Kidney (tissue), 13 donors: ENCODE measurements at regions not wholly inside any gene's neighbourhood (a gene's known extent, or its start where the extent isn't known, plus 50 kb on each side); places are given as distances from the start of the nearest gene placed in this dataset.
A peak's percentile ranks its signal among the peaks of the same experiment; 100 is the strongest.

Experiments used
- DNase-seq, 5 donors: peaks; one replicate each; pipeline ENCODE4 v3.0.0-alpha.2; 2013 to 2020
- FAIRE-seq: peaks from 2 replicates; lab custom pipeline; 2012; peaks lifted over from hg19 to GRCh38; lab: Jason Lieb, UNC
- H3K27ac ChIP-seq, 2 donors: one replicate each; pipeline ENCODE4 v1.7.0; 2013; ENCODE audit warnings: low read depth in 2 of 2, low read length in 2 of 2, inconsistent platforms in 1 of 2
- H3K27me3 ChIP-seq: one replicate; pipeline ENCODE4 v1.7.1; 2013; ENCODE audit warnings: low read length, inconsistent platforms; ENCODE audit not compliant: control insufficient read depth, insufficient read depth
- H3K36me3 ChIP-seq, 3 donors: one replicate each; pipeline versions ENCODE4 v1.7.0 to v1.7.1; 2013; ENCODE audit warnings: low read length in 3 of 3, control low read depth in 1 of 3, inconsistent platforms in 1 of 3; ENCODE audit not compliant: insufficient read depth in 3 of 3, control insufficient read depth in 2 of 3
- H3K4me1 ChIP-seq, 3 donors: one replicate each; pipeline versions ENCODE4 v1.7.0 to v1.7.1; 2013; ENCODE audit warnings: low read length in 3 of 3, inconsistent platforms in 1 of 3, low read depth in 1 of 3; ENCODE audit not compliant: control insufficient read depth in 2 of 3, insufficient read depth in 2 of 3
- H3K4me3 ChIP-seq, 3 donors: one replicate each; pipeline versions ENCODE4 v1.7.0 to v1.8.1; 2013; ENCODE audit warnings: low read length in 3 of 3, control low read depth in 1 of 3, inconsistent platforms in 1 of 3
- H3K9ac ChIP-seq, 3 donors: one replicate each; pipeline versions ENCODE4 v1.7.0 to v1.7.1; 2013; ENCODE audit warnings: low read length in 3 of 3, control low read depth in 1 of 3, inconsistent platforms in 1 of 3
- H3K9me3 ChIP-seq, 3 donors: one replicate each; pipeline versions ENCODE4 v1.7.0 to v1.7.1; 2013; ENCODE audit warnings: low read length in 3 of 3, control low read depth in 1 of 3, inconsistent platforms in 1 of 3; ENCODE audit not compliant: control insufficient read depth in 2 of 3, insufficient read depth in 1 of 3
- intact Hi-C: fragments of 100-400 bp; cut with DNase I; formaldehyde crosslinking; loops from one replicate; pipeline ENCODE4 v1.11.1; 2022
- TF ChIP-seq, protein P1 (sequence below): IDR thresholded peaks from 3 replicates; pipeline ENCODE4 v1.5.1; 2012; ENCODE audit warnings: mild to moderate bottlenecking, moderate library complexity, borderline replicate concordance; ENCODE audit not compliant: insufficient read depth; ENCODE audit errors: extremely low read depth
- donor health status: control.
- donor health status: control.
- donor health status: control.
- donor health status: control.
- donor health status: control.
- donor health status: DM: yes; HTN: yes; CAD: no.
- donor health status: Normal renal cell carcinoma (clear cell type).

- intact Hi-C loops: no loop called here
Measured at GRCh38 chr2:53004413-53004812, 763.2 kb upstream of the CHAC2 start.

DNA sequence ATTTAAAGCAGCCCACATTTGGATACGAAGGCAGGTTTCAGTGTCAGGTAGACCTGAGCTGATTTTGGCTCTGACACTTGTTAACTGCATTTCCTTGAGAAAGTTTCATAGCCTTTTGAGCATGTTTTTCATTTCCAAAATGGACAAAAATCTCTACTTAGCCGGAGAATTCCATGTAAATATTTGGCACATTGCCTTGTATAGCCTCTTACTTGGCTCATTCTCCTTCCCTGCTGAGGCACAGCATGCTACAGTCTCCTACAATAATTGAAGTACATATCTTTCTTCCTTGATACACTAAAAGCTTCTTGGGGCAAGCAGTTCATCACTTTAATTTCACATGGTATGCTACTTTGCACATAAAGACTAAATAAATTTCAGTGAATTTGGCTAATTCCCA lies 772.2 kb upstream of the CHAC2 start:
- H3K9ac ChIP-seq: no peak overlapping the region
- DNase-seq (peak in 1 of 5 donors; percentile 5), FAIRE-seq (no peak)
- H3K27ac ChIP-seq: no peak overlapping the region
- no peaks in the 10 kb centered on the region for H3K4me1 ChIP-seq
- TF ChIP-seq, protein P1, sequence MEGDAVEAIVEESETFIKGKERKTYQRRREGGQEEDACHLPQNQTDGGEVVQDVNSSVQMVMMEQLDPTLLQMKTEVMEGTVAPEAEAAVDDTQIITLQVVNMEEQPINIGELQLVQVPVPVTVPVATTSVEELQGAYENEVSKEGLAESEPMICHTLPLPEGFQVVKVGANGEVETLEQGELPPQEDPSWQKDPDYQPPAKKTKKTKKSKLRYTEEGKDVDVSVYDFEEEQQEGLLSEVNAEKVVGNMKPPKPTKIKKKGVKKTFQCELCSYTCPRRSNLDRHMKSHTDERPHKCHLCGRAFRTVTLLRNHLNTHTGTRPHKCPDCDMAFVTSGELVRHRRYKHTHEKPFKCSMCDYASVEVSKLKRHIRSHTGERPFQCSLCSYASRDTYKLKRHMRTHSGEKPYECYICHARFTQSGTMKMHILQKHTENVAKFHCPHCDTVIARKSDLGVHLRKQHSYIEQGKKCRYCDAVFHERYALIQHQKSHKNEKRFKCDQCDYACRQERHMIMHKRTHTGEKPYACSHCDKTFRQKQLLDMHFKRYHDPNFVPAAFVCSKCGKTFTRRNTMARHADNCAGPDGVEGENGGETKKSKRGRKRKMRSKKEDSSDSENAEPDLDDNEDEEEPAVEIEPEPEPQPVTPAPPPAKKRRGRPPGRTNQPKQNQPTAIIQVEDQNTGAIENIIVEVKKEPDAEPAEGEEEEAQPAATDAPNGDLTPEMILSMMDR: no peak
- no peaks in the 10 kb centered on the region for H3K27me3 ChIP-seq
- intact Hi-C loops: no loop called here
- peaks cover 0 to 3% (median 2%) of the 10 kb centered on the region in 3 donors for H3K9me3 ChIP-seq
- H3K36me3 ChIP-seq: no peaks in the 10 kb centered on the region
- H3K4me3 ChIP-seq: no peak overlapping the region

More at GRCh38 chr2:53004413-53004812, 763.2 kb upstream of the CHAC2 start:
- Histone ChIP-seq H3K27ac (no peak overlapping the region), H3K36me3 (no peaks in the 10 kb centered on the region), H3K4me1 (no peaks in the 10 kb centered on the region), H3K9me3 (no peaks in the 10 kb centered on the region), H3K9ac (no peak overlapping the region), H3K4me3 (no peak overlapping the region), H3K27me3 (no peaks in the 10 kb centered on the region)
- DNase-seq: no peak
- TF ChIP-seq, protein P1: no peak
- no peak for FAIRE-seq

- FAIRE-seq: no peak
- DNase-seq: peak in 3 of 5 donors; percentile 14 to 48 (median 37)
Measured at GRCh38 chr2:52976143-52976949, 791.3 kb upstream of the CHAC2 start.

More at GRCh38 chr2:52976143-52976949, 791.3 kb upstream of the CHAC2 start:
- H3K9ac ChIP-seq: no peak overlapping the region
- TF ChIP-seq, protein P1: peak; percentile 21
- H3K4me3 ChIP-seq: no peak overlapping the region
- no peaks in the 10 kb centered on the region for H3K27me3 ChIP-seq
- H3K27ac ChIP-seq: no peak overlapping the region
- H3K36me3 ChIP-seq: no peaks in the 10 kb centered on the region
- no peaks in the 10 kb centered on the region for H3K9me3 ChIP-seq
- H3K4me1 ChIP-seq: no peaks in the 10 kb centered on the region
- intact Hi-C loops: no loop called here
